ENCODE measurements at regions not wholly inside any gene's neighbourhood (a gene's known extent, or its start where the extent isn't known, plus 50 kb on each side); places are given as distances from the start of the nearest gene placed in this dataset.

GRCh38 chr10:71150796-71151195 is 61.6 kb upstream of the UNC5B start:
- no peak for DNase-seq (ENCODE audit: low spot score)
- H3K27me3 ChIP-seq (replicated peaks; ENCODE audit: insufficient read depth), result no peaks in the 10 kb centered on the region

GRCh38 chr10:71152043-71152442 is 60.3 kb upstream of the UNC5B start:
- Histone ChIP-seq H3K36me3 (no peaks in the 10 kb centered on the region), H3K27me3 (replicated peaks; ENCODE audit: insufficient read depth) (no peaks in the 10 kb centered on the region), H3K27ac (no peak overlapping the region), H3K9me3 (no peaks in the 10 kb centered on the region), H3K4me1 (replicated peaks) (no peaks in the 10 kb centered on the region), H3K4me3 (no peak overlapping the region)
- 71% methylated on average over 2 of the region's 2 CpGs for WGBS
- intact Hi-C loops (cut with DNase I), result no loop called here
- no peak for DNase-seq (ENCODE audit: low spot score)
- TF ChIP-seq POLR2A (IDR thresholded peaks at IDR 0.05), result no peak
- no peak for TF ChIP-seq POLR2AphosphoS5 (IDR thresholded peaks at IDR 0.05)
- TF ChIP-seq CTCF (IDR thresholded peaks at IDR 0.05), result no peak

More at GRCh38 chr10:71150796-71151195, 61.6 kb upstream of the UNC5B start:
- Histone ChIP-seq H3K4me1 (replicated peaks) (no peaks in the 10 kb centered on the region), H3K4me3 (no peak overlapping the region), H3K9me3 (no peaks in the 10 kb centered on the region), H3K27ac (no peak overlapping the region), H3K36me3 (no peaks in the 10 kb centered on the region)
- TF ChIP-seq POLR2AphosphoS5 (IDR thresholded peaks at IDR 0.05), result no peak
- no peak for TF ChIP-seq POLR2A (IDR thresholded peaks at IDR 0.05)
- TF ChIP-seq CTCF (IDR thresholded peaks at IDR 0.05), result no peak
- intact Hi-C loops (cut with DNase I), result no loop called here
- 86% methylated on average over 2 of the region's 2 CpGs for WGBS

DNA sequence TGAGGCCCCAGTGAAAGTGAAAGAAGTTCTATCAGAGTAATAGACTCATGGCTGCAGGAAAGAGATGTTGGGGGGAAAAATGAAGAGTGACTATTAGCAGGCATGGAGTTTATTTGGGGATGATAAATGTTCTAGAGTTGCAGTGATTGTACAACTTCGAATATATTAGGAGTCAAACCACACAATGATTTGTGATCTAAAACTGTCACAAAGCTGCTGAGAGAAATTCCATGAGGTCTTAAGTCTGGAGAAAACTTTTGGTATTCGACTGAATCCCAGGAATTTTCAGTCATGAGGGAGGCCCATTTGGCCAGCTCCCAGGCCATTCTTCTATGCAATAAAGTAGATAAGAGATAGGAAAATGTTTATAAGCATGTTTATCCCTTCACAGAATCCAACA is 55.9 kb upstream of the UNC5B start:
- Histone ChIP-seq H3K36me3 (no peaks in the 10 kb centered on the region), H3K4me3 (no peak overlapping the region), H3K27ac (no peak overlapping the region), H3K4me1 (replicated peaks) (no peaks in the 10 kb centered on the region), H3K27me3 (replicated peaks; ENCODE audit: insufficient read depth) (no peaks in the 10 kb centered on the region), H3K9me3 (no peaks in the 10 kb centered on the region)
- TF ChIP-seq CTCF (IDR thresholded peaks at IDR 0.05) (no peak), POLR2A (IDR thresholded peaks at IDR 0.05) (no peak), POLR2AphosphoS5 (IDR thresholded peaks at IDR 0.05) (no peak)
- DNase-seq (ENCODE audit: low spot score), result no peak
- 61% methylated on average over 2 of the region's 2 CpGs for WGBS
- intact Hi-C loops (cut with DNase I), result no loop called here

GRCh38 chr10:71157435-71157834 is 54.9 kb upstream of the UNC5B start:
- no peaks in the 10 kb centered on the region for H3K27me3 ChIP-seq (replicated peaks; ENCODE audit: insufficient read depth)
- H3K9me3 ChIP-seq, result no peaks in the 10 kb centered on the region
- no peak for TF ChIP-seq POLR2A (IDR thresholded peaks at IDR 0.05)
- no peak for TF ChIP-seq POLR2AphosphoS5 (IDR thresholded peaks at IDR 0.05)
- no peak for TF ChIP-seq CTCF (IDR thresholded peaks at IDR 0.05)
- no peak overlapping the region for H3K27ac ChIP-seq
- intact Hi-C loops (cut with DNase I), result no loop called here
- H3K4me1 ChIP-seq (replicated peaks), result no peaks in the 10 kb centered on the region
- no peaks in the 10 kb centered on the region for H3K36me3 ChIP-seq
- 88% methylated on average over 1 of the region's 1 CpG for WGBS
- H3K4me3 ChIP-seq, result no peak overlapping the region
- no peak for DNase-seq (ENCODE audit: low spot score)

DNA sequence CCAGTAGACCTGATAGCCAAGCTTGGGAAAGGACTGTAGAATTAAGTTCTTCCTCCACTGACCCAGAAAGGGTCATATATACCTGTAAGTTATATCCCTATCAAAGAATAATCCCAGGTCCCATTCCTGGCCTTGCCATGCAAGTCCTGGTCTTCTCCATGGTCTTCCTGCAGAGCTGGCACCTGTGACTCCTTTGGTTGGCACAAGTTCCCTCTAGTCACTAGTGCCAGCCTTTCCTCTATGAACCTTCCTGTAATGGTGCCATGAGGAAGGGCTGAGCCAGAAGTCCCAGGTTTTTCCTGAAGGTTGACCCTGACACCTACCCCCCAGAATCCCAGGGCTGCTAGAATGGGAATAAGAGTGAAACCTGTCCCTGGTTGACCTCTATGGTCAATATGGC is 54.1 kb upstream of the UNC5B start:
- no peak overlapping the region for H3K27ac ChIP-seq
- intact Hi-C loops (cut with DNase I), result no loop called here
- DNase-seq (ENCODE audit: low spot score), result no peak
- H3K9me3 ChIP-seq, result no peaks in the 10 kb centered on the region
- no peak overlapping the region for H3K4me3 ChIP-seq
- no peak for TF ChIP-seq POLR2AphosphoS5 (IDR thresholded peaks at IDR 0.05)
- TF ChIP-seq CTCF (IDR thresholded peaks at IDR 0.05), result no peak
- TF ChIP-seq POLR2A (IDR thresholded peaks at IDR 0.05), result no peak
- H3K4me1 ChIP-seq (replicated peaks), result no peaks in the 10 kb centered on the region
- no peaks in the 10 kb centered on the region for H3K27me3 ChIP-seq (replicated peaks; ENCODE audit: insufficient read depth)
- H3K36me3 ChIP-seq, result no peaks in the 10 kb centered on the region
